SK-N-SH (cell line): ENCODE measurements at regions not wholly inside any gene's neighbourhood (a gene's known extent, or its start where the extent isn't known, plus 50 kb on each side); places are given as distances from the start of the nearest gene placed in this dataset.

Experiments used
- CTCF ChIP-seq: fragments of 200-600 bp; sonication (generic); IDR thresholded peaks from 2 replicates; pipeline ENCODE4 v1.6.1; 2017; ENCODE audit warnings: antibody characterized with exemption, mild to moderate bottlenecking, moderate library complexity
- EZH2phosphoT487 ChIP-seq: fragments of 200-600 bp; sonication (generic); IDR thresholded peaks from 2 replicates; pipeline ENCODE4 v1.6.1; 2017; ENCODE audit warnings: low read depth, mixed run types, mild to moderate bottlenecking, antibody characterized with exemption, moderate library complexity, borderline replicate concordance
- MAX ChIP-seq: IDR thresholded peaks from 2 replicates; pipeline ENCODE4 v1.4.0; 2012; ENCODE audit warnings: low read depth
- NRF1 ChIP-seq: IDR thresholded peaks from 2 replicates; pipeline ENCODE4 v1.6.1; 2012; ENCODE audit warnings: low read depth, mild to moderate bottlenecking, low read length
- POLR2AphosphoS5 ChIP-seq: IDR thresholded peaks from 2 replicates; pipeline ENCODE4 v1.6.1; 2012; ENCODE audit warnings: low read depth, low read length
- TCF12 ChIP-seq: IDR thresholded peaks from 2 replicates; pipeline ENCODE4 v1.4.0; 2012
- YY1 ChIP-seq: IDR thresholded peaks from 2 replicates; pipeline ENCODE4 v1.4.0; 2012; ENCODE audit warnings: low read depth, mild to moderate bottlenecking

GRCh38 chr14:38125481-38126037, 82.1 kb upstream of the SSTR1 start:
- TF ChIP-seq CTCF (no peak), POLR2AphosphoS5 (no peak), NRF1 (no peak), YY1 (no peak), TCF12 (no peak), MAX (no peak), EZH2phosphoT487 (no peak)
